ENCODE measurements at regions not wholly inside any gene's neighbourhood (a gene's known extent, or its start where the extent isn't known, plus 50 kb on each side); places are given as distances from the start of the nearest gene placed in this dataset.
A peak's percentile ranks its signal among the peaks of the same experiment; 100 is the strongest.
"Not testable (repeated sequence)": the region's sequence is repeated elsewhere in the genome, so short reads cannot be mapped to it uniquely, and the experiment has no call there.

GRCh38 chr14:92223025-92223424 is 99.9 kb upstream of the SLC24A4 start:
- DNase-seq, result no peak

- no peak for DNase-seq
Measured at GRCh38 chr14:92224358-92224954, 98.5 kb upstream of the SLC24A4 start.

- DNase-seq, result no peak
Measured at GRCh38 chr14:92225731-92226130, 97.2 kb upstream of the SLC24A4 start.

- DNase-seq, result not testable (repeated sequence)
Measured at GRCh38 chr14:92226166-92226565, 96.8 kb upstream of the SLC24A4 start.

GRCh38 chr14:92236243-92236900 is 86.6 kb upstream of the SLC24A4 start:
- DNase-seq, result no peak

GRCh38 chr14:92240658-92241057 is 82.3 kb upstream of the SLC24A4 start:
- no peak for DNase-seq

- DNase-seq, result no peak
Measured at GRCh38 chr14:92241966-92242595, 80.9 kb upstream of the SLC24A4 start.

GRCh38 chr14:92244805-92245204 is 78.2 kb upstream of the SLC24A4 start:
- DNase-seq, result no peak

- DNase-seq, result no peak
Measured at GRCh38 chr14:92247341-92247740, 75.6 kb upstream of the SLC24A4 start.

GRCh38 chr14:92247947-92248346 is 75.0 kb upstream of the SLC24A4 start:
- DNase-seq, result peak in 1 of 2 donors; percentile 23

- no peak for DNase-seq
Measured at GRCh38 chr14:92248696-92249095, 74.3 kb upstream of the SLC24A4 start.

GRCh38 chr14:92250366-92250765 is 72.6 kb upstream of the SLC24A4 start:
- not testable (repeated sequence) for DNase-seq

GRCh38 chr14:92252323-92252722 is 70.6 kb upstream of the SLC24A4 start:
- no peak for DNase-seq

- no peak for DNase-seq
Measured at GRCh38 chr14:92253381-92253894, 69.5 kb upstream of the SLC24A4 start.

- DNase-seq, result peak; percentile 50 to 67
Measured at GRCh38 chr14:92254786-92255185, 68.2 kb upstream of the SLC24A4 start.

GRCh38 chr14:92258934-92259333 is 64.0 kb upstream of the SLC24A4 start:
- no peak for DNase-seq

- DNase-seq, result no peak
Measured at GRCh38 chr14:92259613-92260357, 63.2 kb upstream of the SLC24A4 start.

- no peak for DNase-seq
Measured at GRCh38 chr14:92263681-92264080, 59.3 kb upstream of the SLC24A4 start.

GRCh38 chr14:92264195-92264594 is 58.8 kb upstream of the SLC24A4 start:
- no peak for DNase-seq

- DNase-seq, result no peak
Measured at GRCh38 chr14:92266216-92266615, 56.7 kb upstream of the SLC24A4 start.

Data from right lung (tissue), 2 donors.